ENCODE measurements at regions not wholly inside any gene's neighbourhood (a gene's known extent, or its start where the extent isn't known, plus 50 kb on each side); places are given as distances from the start of the nearest gene placed in this dataset.

DNA sequence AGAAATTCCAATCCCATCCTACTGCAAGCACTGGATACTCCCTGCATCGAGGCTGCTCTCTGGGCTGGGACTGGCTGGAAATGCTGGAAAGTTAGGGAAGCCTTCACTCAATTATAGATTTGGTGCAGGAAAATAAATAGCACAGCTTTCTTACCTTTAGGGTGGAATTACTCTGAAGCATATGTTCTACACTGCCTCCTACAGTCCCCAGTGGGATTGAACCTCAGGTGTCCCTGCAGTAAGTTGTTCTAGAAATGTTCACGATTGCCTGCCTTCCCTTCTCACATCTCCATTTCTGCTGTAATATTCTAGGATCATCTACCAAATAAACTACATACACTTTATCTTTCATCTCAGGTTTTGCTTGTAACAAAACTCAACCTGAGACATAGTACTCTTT, 536.7 kb upstream of the LMCD1 start:
- H3K36me3 ChIP-seq = no peaks in the 10 kb centered on the region
- no peak overlapping the region for H3K27ac ChIP-seq
- H3K9me3 ChIP-seq = no peaks in the 10 kb centered on the region
- no peak for TF ChIP-seq CTCF (IDR thresholded peaks at IDR 0.05)
- intact Hi-C loops (cut with DNase I) = no loop called here
- no peaks in the 10 kb centered on the region for H3K4me1 ChIP-seq
- ATAC-seq (no peak), DNase-seq (no peak)
- H3K4me3 ChIP-seq = no peak overlapping the region
- H3K27me3 ChIP-seq (ENCODE audit: low read depth) = no peaks in the 10 kb centered on the region

DNA sequence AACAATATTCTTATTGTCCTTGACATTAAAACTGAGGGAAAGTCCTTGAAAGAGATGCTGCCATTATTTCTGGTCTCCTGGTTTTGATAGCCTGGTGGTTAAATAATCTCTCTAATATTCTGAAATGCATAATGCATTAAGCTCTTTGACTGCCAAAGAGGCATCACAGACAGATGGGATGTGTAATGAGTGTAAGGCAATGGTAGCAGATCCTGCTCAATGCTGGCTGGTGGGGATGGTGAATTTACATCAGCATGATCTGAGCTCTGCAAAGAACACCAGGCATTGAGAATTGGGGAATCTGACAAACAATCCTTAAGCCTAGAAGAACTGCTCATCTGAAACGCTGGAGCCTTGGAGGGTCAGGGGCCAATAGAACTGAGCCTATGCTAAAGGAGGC, 528.6 kb upstream of the LMCD1 start:
- no peak overlapping the region for H3K27ac ChIP-seq
- no peaks in the 10 kb centered on the region for H3K9me3 ChIP-seq
- peaks cover 8% of the 10 kb centered on the region for H3K4me1 ChIP-seq
- ATAC-seq (no peak), DNase-seq (no peak)
- H3K27me3 ChIP-seq (ENCODE audit: low read depth) = no peaks in the 10 kb centered on the region
- intact Hi-C loops (cut with DNase I) = no loop called here
- no peaks in the 10 kb centered on the region for H3K36me3 ChIP-seq
- H3K4me3 ChIP-seq = no peak overlapping the region
- no peak for TF ChIP-seq CTCF (IDR thresholded peaks at IDR 0.05)

DNA sequence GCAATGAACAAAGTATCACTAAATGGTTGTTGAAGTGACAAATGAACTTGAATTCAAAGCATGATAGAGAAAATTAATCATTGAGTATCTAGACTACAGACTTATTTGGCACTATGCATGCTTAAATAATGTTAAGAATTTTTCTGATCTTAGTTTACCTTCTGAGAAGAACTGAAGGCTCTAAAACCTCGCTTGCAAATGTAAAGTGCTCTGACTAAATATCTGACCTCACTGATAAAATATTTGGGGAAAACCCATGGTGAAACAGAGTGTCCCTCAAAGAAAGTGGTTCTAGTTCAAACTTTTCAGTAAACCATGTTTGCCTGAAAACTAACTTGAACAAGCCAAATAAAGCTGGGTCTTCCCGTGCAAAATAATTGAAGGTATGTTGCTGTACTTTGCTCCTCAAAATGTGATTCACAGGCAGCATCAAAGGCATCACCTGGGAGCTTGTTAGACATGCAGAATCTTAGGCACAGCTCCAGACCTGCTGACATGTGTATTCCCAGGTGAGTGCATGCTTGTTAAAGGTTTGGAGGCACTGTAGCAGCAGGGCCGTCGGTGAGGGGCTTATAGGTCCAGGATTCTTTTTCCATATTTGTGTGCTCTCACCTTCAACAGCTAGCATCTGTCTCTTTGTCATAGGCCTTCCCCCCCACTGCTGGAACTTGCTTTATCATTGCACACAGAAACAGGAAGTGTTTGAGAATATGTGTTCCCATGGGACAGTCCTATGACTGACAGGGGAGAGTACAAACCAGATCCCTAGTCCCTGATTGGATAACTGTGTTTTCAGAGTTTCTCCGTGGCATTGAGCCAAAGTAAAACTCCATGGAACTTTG, 524.2 kb upstream of the LMCD1 start:
- no peak overlapping the region for H3K4me3 ChIP-seq
- no peak overlapping the region for H3K27ac ChIP-seq
- H3K36me3 ChIP-seq = no peaks in the 10 kb centered on the region
- no peaks in the 10 kb centered on the region for H3K27me3 ChIP-seq (ENCODE audit: low read depth)
- intact Hi-C loops (cut with DNase I) = no loop called here
- no peaks in the 10 kb centered on the region for H3K9me3 ChIP-seq
- no peak for TF ChIP-seq CTCF (IDR thresholded peaks at IDR 0.05)
- ATAC-seq = peak; percentile 51 to 71
- no peak for DNase-seq
- H3K4me1 ChIP-seq = peaks cover 8% of the 10 kb centered on the region

GRCh38 chr3:7978087-7978422, 523.6 kb upstream of the LMCD1 start:
- H3K4me1 ChIP-seq = peaks cover 8% of the 10 kb centered on the region
- intact Hi-C loops (cut with DNase I) = no loop called here
- H3K36me3 ChIP-seq = no peaks in the 10 kb centered on the region
- ATAC-seq = peak; percentile 13 to 31
- H3K4me3 ChIP-seq = no peak overlapping the region
- no peaks in the 10 kb centered on the region for H3K9me3 ChIP-seq
- no peak overlapping the region for H3K27ac ChIP-seq
- no peak for TF ChIP-seq CTCF (IDR thresholded peaks at IDR 0.05)
- no peaks in the 10 kb centered on the region for H3K27me3 ChIP-seq (ENCODE audit: low read depth)
- no peak for DNase-seq

GRCh38 chr3:7982126-7982525, 519.5 kb upstream of the LMCD1 start:
- no peaks in the 10 kb centered on the region for H3K9me3 ChIP-seq
- no peaks in the 10 kb centered on the region for H3K27me3 ChIP-seq (ENCODE audit: low read depth)
- no peak for TF ChIP-seq CTCF (IDR thresholded peaks at IDR 0.05)
- DNase-seq (no peak), ATAC-seq (no peak)
- intact Hi-C loops (cut with DNase I) = no loop called here
- peaks cover 8% of the 10 kb centered on the region for H3K4me1 ChIP-seq
- H3K27ac ChIP-seq = no peak overlapping the region
- H3K4me3 ChIP-seq = no peak overlapping the region
- no peaks in the 10 kb centered on the region for H3K36me3 ChIP-seq

Measured in lower lobe of right lung (tissue), 2 donors.